ENCODE measurements at regions not wholly inside any gene's neighbourhood (a gene's known extent, or its start where the extent isn't known, plus 50 kb on each side); places are given as distances from the start of the nearest gene placed in this dataset.

- no peak for TF ChIP-seq EZH2 (IDR thresholded peaks at IDR 0.05; ENCODE audit: insufficient read depth, poor library complexity, severe bottlenecking)
- TF ChIP-seq EZH2phosphoT487 (IDR thresholded peaks at IDR 0.05; ENCODE audit: insufficient read depth, low read depth): no peak
These were observed 142.8 kb downstream of the LSM5 start for GRCh38 chr7:32347244-32347828.
